Osteoblast (primary cell): ENCODE measurements at regions not wholly inside any gene's neighbourhood (a gene's known extent, or its start where the extent isn't known, plus 50 kb on each side); places are given as distances from the start of the nearest gene placed in this dataset.
"Not testable (repeated sequence)": the region's sequence is repeated elsewhere in the genome, so short reads cannot be mapped to it uniquely, and the experiment has no call there.

Source experiments
- DNase-seq: peaks from one replicate; pipeline ENCODE4 v3.0.0; 2011; ENCODE audit warnings: low spot score, mixed read lengths; ENCODE audit not compliant: insufficient read length; ENCODE audit errors: missing footprints
- H2AFZ ChIP-seq: 2 replicates; pipeline ENCODE4 v1.6.0; 2011; ENCODE audit warnings: mild to moderate bottlenecking, low read length
- H3K27ac ChIP-seq: 2 replicates; pipeline ENCODE4 v1.5.1; 2011; ENCODE audit warnings: mild to moderate bottlenecking, low read depth, low read length, moderate library complexity
- H3K27me3 ChIP-seq: 2 replicates; pipeline ENCODE4 v1.6.0; 2012; ENCODE audit warnings: mild to moderate bottlenecking, control low read depth, inconsistent platforms, low read length, moderate library complexity; ENCODE audit not compliant: insufficient read depth
- H3K36me3 ChIP-seq: 2 replicates; pipeline ENCODE4 v1.5.1; 2011; ENCODE audit warnings: mild to moderate bottlenecking, low read length, control low read depth, moderate library complexity; ENCODE audit not compliant: insufficient read depth
- H3K4me1 ChIP-seq: 2 replicates; pipeline ENCODE4 v1.5.1; 2011; ENCODE audit warnings: mild to moderate bottlenecking, low read length, control low read depth, moderate library complexity; ENCODE audit not compliant: insufficient read depth
- H3K4me2 ChIP-seq: 2 replicates; pipeline ENCODE4 v1.6.0; 2011; ENCODE audit warnings: mild to moderate bottlenecking, low read length; ENCODE audit not compliant: insufficient read depth
- H3K4me3 ChIP-seq: fragments of 200-600 bp; sonication (generic); 3 replicates; pipeline ENCODE4 v1.5.1; 2012; ENCODE audit warnings: mild to moderate bottlenecking, low read length, inconsistent platforms; ENCODE audit not compliant: insufficient read depth
- H3K79me2 ChIP-seq: 2 replicates; pipeline ENCODE4 v1.6.0; 2012; ENCODE audit warnings: mild to moderate bottlenecking, low read length, control low read depth, inconsistent platforms; ENCODE audit not compliant: insufficient read depth
- H3K9me3 ChIP-seq: 2 replicates; pipeline ENCODE4 v1.5.1; 2011; ENCODE audit warnings: low read depth, low read length, control low read depth
- H4K20me1 ChIP-seq: 2 replicates; pipeline ENCODE4 v1.6.0; 2012; ENCODE audit warnings: mild to moderate bottlenecking, low read length, control low read depth; ENCODE audit not compliant: insufficient read depth
- CTCF ChIP-seq: IDR thresholded peaks from 2 replicates; pipeline ENCODE4 v1.5.1; 2011; ENCODE audit warnings: mild to moderate bottlenecking, low read depth, low read length, moderate library complexity; ENCODE audit errors: extremely low read depth

- Histone ChIP-seq H3K4me2 (no peak overlapping the region), H3K4me1 (no peaks in the 10 kb centered on the region), H3K27ac (no peak overlapping the region), H3K79me2 (no peaks in the 10 kb centered on the region), H2AFZ (no peak overlapping the region), H3K36me3 (no peaks in the 10 kb centered on the region), H3K9me3 (no peaks in the 10 kb centered on the region), H4K20me1 (no peaks in the 10 kb centered on the region), H3K4me3 (no peak overlapping the region), H3K27me3 (no peaks in the 10 kb centered on the region)
- no peak for DNase-seq
- TF ChIP-seq CTCF = no peak
Observed at GRCh38 chr18:42544901-42545300, 570.6 kb downstream of the RIT2 start.

GRCh38 chr18:42545825-42546224 is 569.7 kb downstream of the RIT2 start:
- Histone ChIP-seq H3K4me1 (no peaks in the 10 kb centered on the region), H2AFZ (no peak overlapping the region), H3K36me3 (no peaks in the 10 kb centered on the region), H3K27me3 (no peaks in the 10 kb centered on the region), H3K27ac (no peak overlapping the region), H3K9me3 (no peaks in the 10 kb centered on the region), H3K4me3 (no peak overlapping the region), H3K79me2 (no peaks in the 10 kb centered on the region), H4K20me1 (no peaks in the 10 kb centered on the region), H3K4me2 (no peak overlapping the region)
- no peak for TF ChIP-seq CTCF
- DNase-seq = peak; percentile 45

GRCh38 chr18:42548493-42548892 is 567.0 kb downstream of the RIT2 start:
- TF ChIP-seq CTCF = no peak
- no peaks in the 10 kb centered on the region for H3K9me3 ChIP-seq
- H3K79me2 ChIP-seq = no peaks in the 10 kb centered on the region
- no peak for DNase-seq
- H3K4me2 ChIP-seq = no peak overlapping the region
- H3K4me3 ChIP-seq = no peak overlapping the region
- H3K4me1 ChIP-seq = no peaks in the 10 kb centered on the region
- H2AFZ ChIP-seq = no peak overlapping the region
- no peak overlapping the region for H3K27ac ChIP-seq
- no peaks in the 10 kb centered on the region for H3K27me3 ChIP-seq
- H4K20me1 ChIP-seq = no peaks in the 10 kb centered on the region
- no peaks in the 10 kb centered on the region for H3K36me3 ChIP-seq

GRCh38 chr18:42549596-42549995 is 565.9 kb downstream of the RIT2 start:
- Histone ChIP-seq H3K79me2 (no peaks in the 10 kb centered on the region), H3K4me3 (no peak overlapping the region), H3K4me2 (no peak overlapping the region), H3K27ac (no peak overlapping the region), H3K36me3 (no peaks in the 10 kb centered on the region), H3K27me3 (no peaks in the 10 kb centered on the region), H3K9me3 (no peaks in the 10 kb centered on the region), H3K4me1 (no peaks in the 10 kb centered on the region), H2AFZ (no peak overlapping the region), H4K20me1 (no peaks in the 10 kb centered on the region)
- no peak for TF ChIP-seq CTCF
- DNase-seq = no peak

GRCh38 chr18:42552559-42552958 is 562.9 kb downstream of the RIT2 start:
- not testable (repeated sequence) for H3K79me2 ChIP-seq, H3K4me2 ChIP-seq, H3K27ac ChIP-seq, H3K4me3 ChIP-seq, DNase-seq, H3K4me1 ChIP-seq, H3K27me3 ChIP-seq, H2AFZ ChIP-seq, H3K36me3 ChIP-seq, H3K9me3 ChIP-seq, H4K20me1 ChIP-seq
